HUES64 (cell line): ENCODE measurements at regions not wholly inside any gene's neighbourhood (a gene's known extent, or its start where the extent isn't known, plus 50 kb on each side); places are given as distances from the start of the nearest gene placed in this dataset.

Experiments
- H3K27ac ChIP-seq: 2 replicates; pipeline ENCODE4 v1.7.0; 2013; ENCODE audit warnings: low read depth, low read length, inconsistent platforms
- H3K27me3 ChIP-seq: 2 replicates; pipeline ENCODE4 v1.6.1; 2013; ENCODE audit warnings: mild to moderate bottlenecking, low read length; ENCODE audit not compliant: insufficient read depth
- H3K36me3 ChIP-seq: 2 replicates; pipeline ENCODE4 v1.6.1; 2013; ENCODE audit warnings: mild to moderate bottlenecking, low read length; ENCODE audit not compliant: insufficient read depth
- H3K4me1 ChIP-seq: 2 replicates; pipeline ENCODE4 v1.6.1; 2013; ENCODE audit warnings: mild to moderate bottlenecking, low read length, moderate library complexity; ENCODE audit not compliant: insufficient read depth
- H3K4me3 ChIP-seq: 2 replicates; pipeline ENCODE4 v1.5.1; 2013; ENCODE audit warnings: mild to moderate bottlenecking, low read length, moderate library complexity
- H3K9ac ChIP-seq: 2 replicates; pipeline ENCODE4 v1.6.1; 2013; ENCODE audit warnings: mild to moderate bottlenecking, low read depth, low read length
- H3K9me3 ChIP-seq: 2 replicates; pipeline ENCODE4 v1.6.1; 2013; ENCODE audit warnings: low read depth, low read length; ENCODE audit not compliant: insufficient read depth
- WGBS: fragments of 150-250, 120-280 bp; methylation state at CpG from one replicate; pipeline ENCODE4 v1.1.7; 2013; ENCODE audit warnings: missing lambda C conversion rate; 5-methylcytosine and 5-hydroxymethylcytosine counted together

DNA sequence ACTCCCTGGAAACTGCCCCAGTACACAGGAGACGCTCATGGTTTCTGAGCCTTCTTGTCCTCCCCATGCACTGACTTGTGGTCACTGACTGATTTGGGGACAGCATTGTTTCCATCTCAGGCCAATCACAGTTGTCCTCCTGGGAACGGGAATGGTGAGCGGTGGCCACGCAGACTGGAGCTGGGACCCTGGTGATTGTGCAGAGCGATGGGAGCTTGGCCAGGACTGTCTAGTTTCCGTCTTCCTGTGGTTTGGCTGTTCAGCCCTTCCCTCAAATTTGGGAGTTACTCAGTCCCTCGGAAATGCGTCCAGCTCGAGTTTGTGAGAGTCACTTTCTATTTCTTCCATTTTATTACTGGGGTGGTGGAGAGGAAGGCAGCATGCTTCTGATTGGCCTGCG lies 250.9 kb downstream of the ACTR3B start:
- no peak overlapping the region for H3K4me3 ChIP-seq
- H3K9me3 ChIP-seq = no peaks in the 10 kb centered on the region
- 92% methylated on average over 10 of the region's 10 CpGs for WGBS
- H3K9ac ChIP-seq = no peak overlapping the region
- H3K27me3 ChIP-seq = no peaks in the 10 kb centered on the region
- no peak overlapping the region for H3K27ac ChIP-seq
- no peaks in the 10 kb centered on the region for H3K4me1 ChIP-seq
- no peaks in the 10 kb centered on the region for H3K36me3 ChIP-seq

GRCh38 chr7:153012203-153012602 lies 252.7 kb downstream of the ACTR3B start:
- Histone ChIP-seq H3K27me3 (no peaks in the 10 kb centered on the region), H3K36me3 (no peaks in the 10 kb centered on the region), H3K4me1 (no peaks in the 10 kb centered on the region), H3K9ac (no peak overlapping the region), H3K4me3 (no peak overlapping the region), H3K27ac (no peak overlapping the region), H3K9me3 (no peaks in the 10 kb centered on the region)
- WGBS = no CpG with 5 or more reads among the region's 4 CpGs

DNA sequence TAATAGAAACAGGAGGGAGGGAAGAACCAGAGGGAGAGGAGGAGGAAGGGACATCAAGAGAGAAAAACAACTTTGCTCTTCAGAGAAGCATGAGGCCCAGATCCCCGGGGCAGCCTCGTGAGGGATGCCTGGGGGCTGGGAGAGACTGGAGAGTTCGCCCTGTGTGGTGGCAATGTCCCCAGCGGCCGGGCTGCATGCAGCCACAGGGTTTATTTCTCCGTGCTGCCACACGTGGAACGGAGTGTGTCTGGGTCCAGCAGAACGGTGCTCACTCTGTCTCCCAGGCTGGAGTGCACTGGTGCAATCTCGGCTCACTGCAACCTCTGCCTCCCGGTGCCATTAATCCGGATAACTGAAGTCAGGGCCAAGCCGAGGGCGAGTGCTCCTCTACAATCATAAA lies 257.7 kb downstream of the ACTR3B start:
- Histone ChIP-seq H3K9ac (no peak overlapping the region), H3K36me3 (no peaks in the 10 kb centered on the region), H3K4me3 (no peak overlapping the region), H3K27ac (no peak overlapping the region), H3K27me3 (no peaks in the 10 kb centered on the region), H3K4me1 (0 out of 2 replicates have a peak, but pooled peaks cover 2% of the 10 kb centered on the region), H3K9me3 (no peaks in the 10 kb centered on the region)
- WGBS = 80% methylated on average over 14 of the region's 14 CpGs

GRCh38 chr7:153021542-153021941 lies 262.0 kb downstream of the ACTR3B start:
- Histone ChIP-seq H3K9ac (no peak overlapping the region), H3K27me3 (no peaks in the 10 kb centered on the region), H3K4me3 (no peak overlapping the region), H3K9me3 (no peaks in the 10 kb centered on the region), H3K27ac (no peak overlapping the region), H3K4me1 (peaks cover 16% of the 10 kb centered on the region; the same call in 1 of the 2 replicates), H3K36me3 (no peaks in the 10 kb centered on the region)
- WGBS = 91% methylated on average over 6 of the region's 6 CpGs

DNA sequence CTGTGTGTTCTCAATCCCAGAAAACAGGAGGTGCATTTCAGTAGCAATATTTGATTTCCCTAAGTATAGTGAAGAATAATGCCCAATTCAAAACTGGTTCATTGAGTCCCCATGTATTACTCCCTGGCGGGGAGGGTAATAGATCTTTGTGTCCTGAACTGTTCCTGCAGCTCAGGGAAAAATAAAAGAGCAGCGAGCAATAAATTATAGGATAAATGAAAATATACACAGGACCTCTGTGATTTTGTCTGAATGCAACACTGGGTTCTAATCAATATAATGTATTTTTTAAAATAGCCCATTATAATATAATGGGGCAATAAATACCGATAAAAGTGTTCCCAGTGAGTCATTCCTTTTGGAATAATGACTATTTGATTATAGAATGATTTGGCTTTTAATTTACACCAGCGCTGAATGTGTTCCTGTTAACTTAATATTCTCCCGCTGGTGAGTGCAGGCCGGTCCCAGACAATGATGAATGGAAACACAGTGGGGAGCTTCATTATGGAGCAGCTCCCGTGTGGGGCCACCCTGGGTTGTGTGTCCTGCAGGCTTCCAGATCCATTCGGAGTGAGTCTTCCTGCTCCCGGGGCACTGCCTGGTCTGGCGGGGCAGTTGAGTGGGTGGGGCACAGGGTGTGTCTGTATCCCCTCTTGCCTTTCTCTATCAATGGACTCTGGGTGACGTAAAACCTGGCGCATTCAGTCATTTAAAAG lies 263.1 kb downstream of the ACTR3B start:
- WGBS = 43% methylated on average over 11 of the region's 12 CpGs
- Histone ChIP-seq H3K4me3 (no peak overlapping the region), H3K4me1 (peaks cover 16% of the 10 kb centered on the region; the same call in 1 of the 2 replicates), H3K9ac (no peak overlapping the region), H3K27me3 (no peaks in the 10 kb centered on the region), H3K9me3 (no peaks in the 10 kb centered on the region), H3K27ac (no peak overlapping the region), H3K36me3 (no peaks in the 10 kb centered on the region)

DNA sequence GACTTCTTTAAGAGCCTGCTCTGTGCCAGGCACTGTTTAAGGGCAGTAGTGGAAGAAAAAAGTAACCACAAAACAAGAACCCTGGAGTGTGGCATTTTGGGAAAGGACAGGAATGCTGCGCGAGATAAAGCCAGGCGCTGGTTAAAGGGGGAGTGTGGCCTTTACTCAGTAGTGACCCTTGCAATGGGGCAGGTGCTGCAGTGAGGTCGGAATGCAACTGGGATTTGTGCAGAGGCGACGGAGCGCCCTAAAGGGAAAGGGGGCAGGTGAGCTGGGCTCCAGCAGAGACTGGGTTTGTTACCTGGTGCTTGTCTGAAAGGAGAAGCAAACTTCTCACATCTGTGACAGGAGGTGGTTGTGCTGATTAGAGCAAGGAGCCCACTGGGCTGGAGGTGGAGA lies 263.6 kb downstream of the ACTR3B start:
- Histone ChIP-seq H3K27ac (no peak overlapping the region), H3K4me3 (no peak overlapping the region), H3K9ac (no peak overlapping the region), H3K4me1 (peaks cover 16% of the 10 kb centered on the region; the same call in 1 of the 2 replicates), H3K9me3 (no peaks in the 10 kb centered on the region), H3K36me3 (no peaks in the 10 kb centered on the region), H3K27me3 (no peaks in the 10 kb centered on the region)
- 82% methylated on average over 7 of the region's 7 CpGs for WGBS

- Histone ChIP-seq H3K4me3 (no peak overlapping the region), H3K9ac (no peak overlapping the region), H3K9me3 (no peaks in the 10 kb centered on the region), H3K27me3 (no peaks in the 10 kb centered on the region), H3K36me3 (no peaks in the 10 kb centered on the region), H3K27ac (no peak overlapping the region), H3K4me1 (peaks cover 14% of the 10 kb centered on the region; the same call in 1 of the 2 replicates)
- WGBS = 97% methylated on average over 11 of the region's 11 CpGs
Measured at GRCh38 chr7:153027210-153027609, 267.7 kb downstream of the ACTR3B start.

- peaks cover 7% of the 10 kb centered on the region; the same call in 1 of the 2 replicates for H3K4me1 ChIP-seq
- no peak overlapping the region for H3K4me3 ChIP-seq
- H3K27me3 ChIP-seq = no peaks in the 10 kb centered on the region
- no peak overlapping the region for H3K9ac ChIP-seq
- no peaks in the 10 kb centered on the region for H3K9me3 ChIP-seq
- WGBS = 94% methylated on average over 12 of the region's 13 CpGs
- H3K36me3 ChIP-seq = no peaks in the 10 kb centered on the region
- H3K27ac ChIP-seq = no peak overlapping the region
Measured at GRCh38 chr7:153027904-153028303, 268.4 kb downstream of the ACTR3B start.

DNA sequence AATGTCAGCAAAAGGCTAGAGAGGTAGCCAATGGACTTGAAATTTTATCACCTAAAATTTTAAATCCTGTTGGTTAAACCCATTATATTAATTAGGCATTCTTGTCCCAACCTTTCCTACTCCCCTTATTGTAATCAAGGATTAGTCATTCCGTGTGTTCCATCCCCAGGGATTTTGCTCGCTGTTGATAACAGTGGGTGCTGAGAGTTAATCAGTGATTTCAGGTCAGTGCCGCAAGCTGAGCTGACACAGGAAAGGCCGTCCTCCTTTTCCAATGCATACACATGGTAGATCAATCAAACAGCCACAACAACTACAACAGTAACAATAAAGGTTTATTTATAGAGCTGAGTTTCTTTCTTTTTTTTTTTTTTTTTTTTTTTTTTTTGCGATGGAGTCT lies 271.4 kb downstream of the ACTR3B start:
- H3K4me1 ChIP-seq = no peaks in the 10 kb centered on the region
- no peak overlapping the region for H3K4me3 ChIP-seq
- no peak overlapping the region for H3K27ac ChIP-seq
- no peaks in the 10 kb centered on the region for H3K27me3 ChIP-seq
- H3K9me3 ChIP-seq = no peaks in the 10 kb centered on the region
- H3K36me3 ChIP-seq = no peaks in the 10 kb centered on the region
- no peak overlapping the region for H3K9ac ChIP-seq
- WGBS = 84% methylated on average over 4 of the region's 5 CpGs

GRCh38 chr7:153034791-153035190 lies 275.2 kb downstream of the ACTR3B start:
- Histone ChIP-seq H3K9me3 (no peaks in the 10 kb centered on the region), H3K27me3 (no peaks in the 10 kb centered on the region), H3K9ac (no peak overlapping the region), H3K4me3 (no peak overlapping the region), H3K4me1 (no peaks in the 10 kb centered on the region), H3K27ac (no peak overlapping the region), H3K36me3 (no peaks in the 10 kb centered on the region)
- WGBS = 93% methylated on average over 8 of the region's 8 CpGs

- H3K36me3 ChIP-seq = no peaks in the 10 kb centered on the region
- H3K4me1 ChIP-seq = no peaks in the 10 kb centered on the region
- H3K27me3 ChIP-seq = no peaks in the 10 kb centered on the region
- no peak overlapping the region for H3K27ac ChIP-seq
- no peak overlapping the region for H3K9ac ChIP-seq
- WGBS = 85% methylated on average over 2 of the region's 4 CpGs
- H3K9me3 ChIP-seq = no peaks in the 10 kb centered on the region
- H3K4me3 ChIP-seq = no peak overlapping the region
Measured at GRCh38 chr7:153036396-153037063, 277.0 kb downstream of the ACTR3B start.
